ENCODE measurements at regions not wholly inside any gene's neighbourhood (a gene's known extent, or its start where the extent isn't known, plus 50 kb on each side); places are given as distances from the start of the nearest gene placed in this dataset.
"Not testable (repeated sequence)": the region's sequence is repeated elsewhere in the genome, so short reads cannot be mapped to it uniquely, and the experiment has no call there.

DNA sequence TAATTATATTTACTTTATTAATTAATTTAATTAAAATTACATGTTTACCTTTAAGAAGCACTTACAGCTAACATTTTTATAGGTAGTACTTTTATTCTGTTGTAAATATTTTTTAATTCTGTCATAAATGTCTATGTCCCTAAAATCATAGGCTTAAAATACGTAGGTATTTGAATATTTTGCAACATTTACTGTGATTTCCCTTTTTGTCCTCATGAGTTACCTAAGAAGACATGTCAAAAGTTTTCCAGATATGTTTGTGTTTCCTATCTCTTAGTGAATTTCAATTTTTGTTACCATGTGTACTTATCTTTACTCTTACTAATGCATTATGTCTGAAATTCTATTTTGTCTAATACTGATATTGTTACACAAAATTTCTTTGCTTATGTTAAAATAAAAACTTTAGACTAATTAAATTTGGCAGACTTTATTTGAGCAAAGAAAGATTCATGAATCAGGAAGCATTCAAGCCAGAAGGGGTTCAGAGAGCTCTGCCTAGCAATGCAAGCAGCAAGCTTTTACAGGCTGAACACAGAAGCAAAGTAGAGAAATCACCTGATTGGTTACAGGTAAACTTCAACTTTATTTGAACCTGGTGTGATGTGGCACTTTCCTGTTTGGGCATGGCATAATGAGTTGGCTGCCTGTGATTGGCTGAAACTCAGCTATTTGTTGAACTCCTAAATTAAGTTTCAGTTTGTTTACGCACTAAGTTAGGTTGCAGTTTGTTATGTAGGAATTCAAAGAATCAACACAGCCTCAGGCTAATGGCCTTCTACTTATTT lies 123.2 kb upstream of the TMEM170B start:
- DNase-seq: no peak
- intact Hi-C loops (cut with DNase I): loop anchor here in 1 of 2 donors (10.0 kb wide), 1 partner anchor 50 kb away; no protein-coding TSS in a partner anchor
- ATAC-seq: peak in 1 of 2 donors; percentile 30

DNA sequence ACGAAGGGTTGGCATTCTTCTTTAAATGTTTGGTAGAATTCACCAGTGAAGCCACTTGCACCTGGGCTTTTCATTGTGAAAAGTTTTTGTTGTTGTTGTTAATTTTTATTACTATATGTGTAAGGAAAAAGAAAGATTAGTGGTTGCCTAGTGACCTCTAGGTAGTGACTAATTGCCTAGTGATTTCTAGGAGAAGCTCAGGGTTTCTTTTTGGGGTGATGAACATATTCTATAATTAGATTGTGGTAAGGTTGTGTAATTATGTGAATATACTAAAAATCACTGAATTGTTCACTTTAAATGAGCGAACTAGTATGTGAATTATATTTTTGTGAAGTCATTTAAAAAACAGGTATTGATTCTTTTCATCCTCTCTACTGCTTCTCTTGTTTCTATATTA lies 123.8 kb upstream of the TMEM170B start:
- intact Hi-C loops (cut with DNase I): loop anchor here in 1 of 2 donors (10.0 kb wide), 1 partner anchor 49 kb away; no protein-coding TSS in a partner anchor
- ATAC-seq (no peak), DNase-seq (no peak)

DNA sequence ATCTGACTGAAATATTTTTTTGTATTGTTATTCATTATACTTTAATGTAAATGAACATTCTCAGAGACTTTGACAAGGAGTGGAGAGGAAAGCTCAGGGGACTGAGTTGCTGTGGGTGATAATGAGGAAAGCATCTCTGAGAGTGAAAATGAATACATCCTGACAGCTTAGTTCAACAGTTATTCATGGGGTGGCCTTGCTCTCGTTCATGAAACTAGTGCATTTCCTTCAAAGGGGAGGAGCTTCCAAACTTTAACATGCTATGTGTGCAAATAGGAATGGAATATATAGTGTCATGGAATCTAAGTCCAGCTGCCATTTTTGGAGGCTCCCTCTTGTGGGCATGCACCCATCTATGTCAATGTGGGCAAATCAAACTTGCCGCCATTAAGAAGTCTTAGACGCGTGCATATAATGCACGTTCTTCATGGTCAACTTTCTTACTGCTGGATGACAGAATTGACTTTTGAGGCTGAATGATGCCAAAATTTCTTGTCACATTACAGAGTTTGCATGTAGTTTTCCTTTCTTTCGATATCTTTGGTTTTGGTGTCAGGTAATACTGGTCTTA lies 124.3 kb upstream of the TMEM170B start:
- intact Hi-C loops (cut with DNase I): loop anchor here in 1 of 2 donors (10.0 kb wide), 1 partner anchor 48 kb away; no protein-coding TSS in a partner anchor
- ATAC-seq: no peak
- no peak for DNase-seq

DNA sequence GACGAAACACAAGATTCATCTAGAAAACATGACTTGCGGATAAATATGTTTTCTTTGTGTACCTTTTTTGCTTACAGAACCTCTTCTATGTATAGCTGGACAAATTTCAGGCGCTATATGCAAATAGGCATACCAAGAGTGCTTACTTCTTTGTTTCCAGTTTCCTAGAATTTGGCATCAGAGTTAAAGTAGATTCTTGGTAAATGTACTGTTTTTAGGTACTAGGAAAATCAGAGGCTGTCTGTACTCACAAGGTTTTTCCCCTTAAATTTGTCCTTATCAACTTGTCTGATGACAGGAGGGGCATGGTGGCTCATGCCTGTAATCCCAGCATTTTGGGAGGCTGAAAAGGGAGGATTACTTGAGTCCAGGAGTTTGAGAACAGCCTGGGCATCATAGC lies 124.9 kb upstream of the TMEM170B start:
- intact Hi-C loops (cut with DNase I): loop anchor here in 1 of 2 donors (10.0 kb wide), 1 partner anchor 48 kb away; no protein-coding TSS in a partner anchor
- ATAC-seq (no peak), DNase-seq (no peak)

DNA sequence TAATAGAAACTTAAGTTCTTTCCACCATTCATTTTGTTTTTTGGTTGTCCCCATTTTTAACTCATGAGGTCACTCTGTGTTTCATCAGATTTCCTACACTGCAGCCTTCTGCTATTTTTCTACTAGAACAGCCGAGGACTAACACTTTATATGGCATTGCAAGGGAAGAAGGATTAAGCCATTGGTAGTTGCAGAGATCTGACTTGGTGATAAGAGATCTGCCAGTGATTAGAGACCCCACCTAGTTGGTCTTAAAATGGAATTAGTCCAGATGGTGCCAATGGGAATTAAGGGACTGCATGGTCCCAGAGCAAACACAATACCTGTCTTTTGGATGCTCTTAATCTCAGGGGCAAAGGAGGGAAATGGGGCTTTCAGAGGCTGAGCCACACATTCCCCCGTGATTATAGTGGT lies 125.5 kb upstream of the TMEM170B start:
- DNase-seq (no peak), ATAC-seq (no peak)
- intact Hi-C loops (cut with DNase I): loop anchor here in 1 of 2 donors (10.0 kb wide), 1 partner anchor 47 kb away; no protein-coding TSS in a partner anchor

DNA sequence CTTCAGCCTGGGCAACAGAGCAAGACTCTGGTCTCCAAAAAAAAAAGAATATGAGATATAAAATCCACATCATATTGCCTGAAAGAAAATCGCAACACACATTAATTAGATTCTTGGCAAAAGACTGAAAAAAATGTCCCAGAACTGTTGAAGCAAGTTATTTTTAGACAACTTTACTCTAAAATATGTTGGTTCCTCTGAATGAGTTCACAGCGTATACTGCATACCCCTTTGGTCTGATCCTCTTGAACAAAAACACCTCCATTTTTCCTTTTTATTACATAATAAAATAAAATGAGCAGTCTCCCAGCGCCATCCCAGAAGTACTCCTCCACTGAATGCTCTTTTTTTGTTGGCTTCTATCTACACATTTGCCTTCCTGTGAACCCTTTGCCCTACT lies 126.0 kb upstream of the TMEM170B start:
- ATAC-seq (no peak), DNase-seq (no peak)
- intact Hi-C loops (cut with DNase I): loop anchor here in 1 of 2 donors (10.0 kb wide), 1 partner anchor 47 kb away; no protein-coding TSS in a partner anchor

DNA sequence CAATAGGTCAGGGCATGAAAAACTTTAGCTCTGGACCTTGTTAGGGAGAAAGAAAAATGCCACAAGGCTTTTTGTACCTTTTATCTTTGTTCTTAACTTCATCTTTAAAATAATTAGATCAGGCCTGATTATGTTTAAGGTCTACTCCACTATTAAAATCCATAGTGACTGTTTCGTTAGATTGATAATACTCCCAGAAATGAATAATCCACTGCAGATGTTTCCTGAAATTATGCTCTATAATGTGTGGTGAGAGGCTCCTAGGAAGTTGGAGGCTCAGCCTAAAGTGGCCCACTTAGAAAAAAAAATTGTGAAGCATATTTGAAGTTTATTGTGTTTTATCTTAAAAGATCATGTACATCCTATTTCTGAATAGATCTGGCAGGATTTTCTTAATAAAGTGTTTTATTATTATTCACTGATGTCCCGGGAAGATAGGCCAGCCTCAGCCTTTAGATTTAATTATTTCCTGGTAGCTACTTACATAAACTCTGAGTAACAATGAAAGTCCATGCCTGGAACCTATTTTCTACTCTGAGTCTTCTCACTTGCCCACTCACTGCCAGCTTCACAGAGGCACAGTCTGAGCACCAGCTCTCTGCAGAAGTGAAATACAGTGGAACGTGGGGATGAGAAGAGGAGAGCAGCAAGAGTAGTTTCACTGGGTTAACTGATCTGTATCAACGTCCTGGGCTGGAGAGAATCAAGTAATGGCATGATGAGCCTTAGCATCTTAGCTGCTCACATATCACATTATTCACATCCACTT lies 126.8 kb upstream of the TMEM170B start:
- intact Hi-C loops (cut with DNase I): loop anchor here in 1 of 2 donors (10.0 kb wide), 1 partner anchor 46 kb away; no protein-coding TSS in a partner anchor
- DNase-seq (no peak), ATAC-seq (no peak)

DNA sequence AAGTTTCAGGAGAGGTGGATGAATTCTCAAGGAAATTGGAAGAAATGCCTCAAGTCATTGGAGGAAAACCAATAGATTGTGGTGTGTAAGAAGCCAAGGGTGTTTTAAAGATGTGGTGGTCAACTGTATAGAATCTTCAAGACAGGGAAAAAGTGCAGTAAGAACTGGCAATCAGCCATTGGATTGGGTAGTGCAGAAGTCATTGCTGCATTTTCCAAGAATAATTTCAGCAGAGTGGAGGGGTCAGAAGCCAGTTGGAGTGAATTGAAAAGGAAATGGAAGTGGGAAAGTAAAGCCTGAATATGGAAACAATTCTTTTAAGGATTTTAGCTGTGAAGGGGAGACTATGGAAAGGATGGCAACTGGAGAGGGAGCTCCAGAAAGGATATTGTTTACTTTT lies 128.2 kb upstream of the TMEM170B start:
- intact Hi-C loops (cut with DNase I): no loop called here
- ATAC-seq: no peak
- DNase-seq: no peak

DNA sequence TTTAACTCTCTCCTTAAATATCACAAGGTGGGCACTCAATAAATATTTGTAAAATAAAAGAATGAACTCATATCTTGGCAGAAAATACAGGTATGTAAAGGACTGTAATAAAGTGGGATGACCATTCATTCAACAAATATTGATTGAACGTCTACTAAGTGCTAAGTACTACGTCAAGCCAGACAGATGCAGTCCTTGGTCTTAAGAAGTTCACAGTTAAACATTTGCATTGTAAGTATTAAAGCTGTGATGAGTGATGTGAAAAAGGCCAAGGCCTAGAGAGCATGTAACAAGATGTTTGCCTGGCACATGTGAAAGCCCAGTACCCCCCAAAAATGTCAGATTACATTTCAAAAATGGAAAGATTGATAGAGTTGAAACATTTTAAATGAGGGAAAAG lies 130.1 kb upstream of the TMEM170B start:
- intact Hi-C loops (cut with DNase I): no loop called here
- no peak for ATAC-seq
- DNase-seq: no peak

DNA sequence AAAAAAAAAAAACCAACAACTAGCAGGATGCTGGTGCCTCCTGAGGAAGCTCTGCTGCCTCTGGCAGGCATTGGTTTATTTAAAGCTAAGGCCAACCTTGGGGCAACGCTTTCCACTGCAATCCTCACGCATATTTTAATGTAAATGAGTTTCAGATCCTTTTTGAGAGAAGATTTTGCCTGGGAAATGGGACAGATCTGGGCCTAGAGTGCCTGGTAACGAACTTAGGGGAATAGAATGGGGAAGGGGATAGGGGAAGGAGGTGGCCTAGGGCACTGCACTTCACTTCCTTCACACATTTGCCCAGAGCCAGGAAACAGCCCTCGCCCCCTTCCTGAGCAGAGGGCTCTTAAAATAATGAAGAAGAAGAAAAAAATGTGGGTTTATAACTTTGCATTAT lies 132.7 kb upstream of the TMEM170B start:
- DNase-seq (no peak), ATAC-seq (peak; percentile 38 to 49)
- intact Hi-C loops (cut with DNase I): no loop called here

DNA sequence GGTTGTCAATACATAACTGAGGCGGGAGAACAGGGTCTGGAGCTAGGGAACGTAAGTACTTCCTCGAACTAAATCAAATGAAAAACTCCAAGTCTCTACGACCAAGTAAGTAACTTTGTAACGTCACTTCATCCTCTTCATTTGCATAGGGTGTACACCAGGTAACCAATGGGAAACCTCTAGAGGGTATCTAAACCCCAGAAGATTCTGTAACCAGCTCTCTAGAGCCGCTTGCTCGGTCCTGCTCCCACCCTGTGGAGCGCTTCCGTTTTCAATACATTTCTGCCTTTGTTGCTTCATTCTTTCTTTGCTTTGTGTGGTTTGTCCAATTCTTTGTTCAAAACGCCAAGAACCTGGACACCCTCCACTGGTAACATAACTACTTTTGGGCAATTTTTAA lies 133.5 kb upstream of the TMEM170B start:
- ATAC-seq (no peak), DNase-seq (no peak)
- intact Hi-C loops (cut with DNase I): no loop called here

DNA sequence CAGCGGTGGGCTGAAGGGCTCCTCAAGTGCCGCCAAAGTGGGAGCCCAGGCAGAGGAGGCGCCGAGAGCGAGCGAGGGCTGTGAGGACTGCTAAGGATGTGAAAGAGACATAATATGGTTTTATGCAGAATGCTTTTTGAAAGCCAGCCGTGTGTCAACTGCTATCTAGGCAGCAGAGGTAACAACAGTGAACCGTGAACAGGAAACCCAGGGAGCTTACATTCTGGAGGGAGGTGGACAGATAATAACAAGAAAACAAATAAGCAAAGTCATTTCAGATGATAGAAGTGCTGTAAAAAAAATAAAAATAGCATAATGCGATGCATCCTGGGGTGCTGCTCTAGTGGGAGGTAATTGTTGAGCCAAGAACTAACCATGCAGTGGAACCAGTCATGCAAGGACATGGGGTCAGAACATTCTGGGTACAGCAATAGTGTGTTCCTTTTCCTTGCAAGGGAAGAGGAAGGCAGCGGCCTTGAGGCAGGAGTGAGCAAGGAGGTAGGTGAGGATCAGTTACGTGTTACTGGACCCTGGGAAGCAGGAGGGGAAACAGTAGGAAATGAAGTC lies 134.4 kb upstream of the TMEM170B start:
- ATAC-seq: no peak
- DNase-seq: no peak
- intact Hi-C loops (cut with DNase I): no loop called here

DNA sequence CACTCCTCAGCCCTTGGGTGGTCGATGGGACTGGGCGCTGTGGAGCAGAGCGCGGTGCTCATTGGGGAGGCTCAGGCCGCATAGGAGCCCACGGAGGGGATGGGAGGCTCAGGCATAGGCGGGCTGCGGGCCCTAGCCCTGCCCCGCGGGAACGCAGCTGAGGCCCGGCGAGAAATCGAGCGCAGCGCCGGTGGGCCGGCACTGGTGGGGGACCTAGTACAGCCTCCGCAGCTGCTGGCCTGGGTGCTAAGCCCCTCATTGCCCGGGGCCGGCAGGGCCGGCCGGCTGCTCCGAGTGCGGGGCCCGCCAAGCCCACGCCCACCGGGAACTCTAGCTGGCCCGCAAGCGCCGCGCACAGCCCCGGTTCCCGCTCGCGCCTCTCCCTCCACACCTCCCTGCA lies 135.0 kb upstream of the TMEM170B start:
- intact Hi-C loops (cut with DNase I); ATAC-seq; DNase-seq: not testable (repeated sequence)

DNA sequence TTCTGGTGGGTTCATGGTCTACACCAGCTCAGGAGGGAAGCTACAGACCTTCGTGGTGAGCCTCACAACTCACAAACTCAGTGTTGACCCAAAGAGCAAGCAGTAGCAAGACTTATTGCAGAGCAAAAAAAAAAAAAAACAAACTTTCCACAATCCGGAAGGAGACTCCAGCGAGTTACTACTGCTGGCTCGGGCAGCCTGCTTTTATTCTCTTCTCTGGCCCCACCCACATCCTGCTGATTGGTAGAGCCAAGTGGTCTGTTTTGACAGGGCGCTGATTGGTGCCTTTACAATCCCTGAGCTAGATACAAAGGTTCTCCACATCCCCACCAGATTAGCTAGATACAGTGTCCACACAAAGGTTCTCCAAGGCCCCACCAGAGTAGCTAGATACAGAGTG lies 135.6 kb upstream of the TMEM170B start:
- DNase-seq; ATAC-seq; intact Hi-C loops (cut with DNase I): not testable (repeated sequence)

DNA sequence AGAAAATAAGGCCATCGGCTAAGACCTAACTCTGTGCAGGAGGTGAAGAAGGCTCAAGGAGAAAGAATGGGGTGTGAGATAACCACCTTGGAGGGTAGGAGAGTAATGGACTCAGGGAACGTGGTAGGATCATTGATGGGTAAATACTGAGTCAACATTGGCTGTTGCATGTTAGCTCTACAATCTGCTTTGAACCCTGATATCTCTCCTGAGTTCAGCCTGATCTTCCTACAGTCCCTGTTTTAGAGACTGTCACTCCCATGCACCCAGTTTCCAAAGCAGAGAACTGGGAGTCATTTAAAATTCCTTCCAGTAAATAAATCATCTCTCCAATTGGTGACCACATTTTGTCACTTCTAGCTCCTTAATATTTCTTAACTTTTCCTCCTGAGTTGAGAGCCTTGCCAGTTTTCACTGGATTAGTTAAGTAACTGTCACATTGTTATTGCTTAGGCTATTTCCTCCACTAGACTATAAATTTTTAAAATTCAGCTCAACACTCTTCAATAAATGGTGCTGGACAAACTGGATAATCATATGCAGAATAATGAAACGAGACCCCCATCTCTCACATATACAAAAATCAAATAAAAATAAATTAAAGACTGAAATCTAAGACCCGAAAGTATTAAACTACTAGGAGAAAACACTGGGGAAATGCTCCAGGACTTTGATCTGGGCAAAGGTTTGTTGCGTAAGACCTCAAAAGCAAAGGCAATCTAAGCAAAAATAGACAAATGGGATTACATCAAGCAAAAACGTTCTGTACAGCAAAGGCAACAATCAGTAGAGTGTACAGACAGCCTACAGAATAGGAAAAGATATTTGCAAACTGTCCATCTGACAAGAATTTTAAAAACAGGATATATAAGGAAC lies 138.9 kb upstream of the TMEM170B start:
- no peak for ATAC-seq
- intact Hi-C loops (cut with DNase I): no loop called here
- no peak for DNase-seq

DNA sequence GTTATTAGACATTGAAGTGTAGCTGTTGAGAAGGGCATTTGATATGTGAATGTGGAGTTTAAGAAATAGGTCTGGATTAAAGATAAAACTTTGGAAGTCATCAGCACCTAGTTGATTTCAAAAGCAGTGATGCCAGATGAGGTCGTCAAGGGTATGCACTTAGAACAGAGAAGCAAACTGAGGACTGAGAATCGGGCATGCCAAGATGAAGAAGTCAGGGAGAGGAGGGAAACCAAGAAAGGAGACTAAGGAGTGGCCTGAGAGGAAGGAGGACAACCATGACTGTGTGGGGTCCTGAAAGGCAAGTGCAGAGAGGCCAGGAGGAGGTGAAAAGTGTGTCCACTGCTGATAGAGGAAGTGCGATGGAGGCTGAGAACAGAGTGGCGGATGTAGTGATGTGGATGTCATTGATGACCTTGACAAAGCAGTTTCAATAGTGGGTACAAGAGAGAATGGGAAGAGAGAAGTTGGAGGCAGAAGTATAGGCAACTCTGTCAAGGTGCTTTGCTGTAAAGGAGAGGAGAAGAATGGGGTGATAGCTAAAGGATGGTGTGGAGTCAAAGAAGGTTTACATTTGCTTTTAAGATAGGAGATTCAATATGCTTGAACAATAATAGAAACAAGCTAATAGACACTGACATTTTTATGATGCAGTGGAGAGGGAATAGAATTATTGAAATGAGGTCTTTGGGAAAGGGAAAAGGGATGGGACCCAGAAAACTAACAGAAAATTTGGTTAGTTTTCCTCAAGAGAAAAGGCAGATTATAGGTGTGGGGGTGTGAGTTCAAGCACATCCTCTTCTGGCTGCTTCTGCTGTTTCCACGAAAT lies 139.7 kb upstream of the TMEM170B start:
- no peak for ATAC-seq
- intact Hi-C loops (cut with DNase I): no loop called here
- no peak for DNase-seq

DNA sequence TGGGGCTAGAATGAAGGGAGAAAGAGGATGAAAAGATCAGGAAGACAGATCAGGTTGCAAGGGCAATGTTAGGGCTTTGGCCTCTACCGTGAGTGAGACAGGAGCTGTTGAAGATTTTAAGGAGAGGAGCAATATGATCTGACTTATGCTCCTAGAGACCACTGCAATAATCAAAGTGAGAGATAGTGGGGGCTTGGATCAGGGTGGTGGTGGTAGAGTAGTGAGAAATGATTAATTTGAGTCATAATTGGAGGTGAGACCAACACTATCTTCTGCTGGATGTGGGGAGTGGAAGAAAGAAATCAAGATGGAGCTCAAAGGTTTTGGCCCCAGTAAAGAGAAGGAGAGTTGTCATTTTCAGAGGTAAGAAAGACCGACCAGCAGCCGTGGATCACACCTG lies 140.7 kb upstream of the TMEM170B start:
- DNase-seq (no peak), ATAC-seq (no peak)
- intact Hi-C loops (cut with DNase I): no loop called here

All from left cardiac atrium (tissue), 4 donors.